HepG2 (cell line): ENCODE measurements at regions not wholly inside any gene's neighbourhood (a gene's known extent, or its start where the extent isn't known, plus 50 kb on each side); places are given as distances from the start of the nearest gene placed in this dataset.

Source experiments
- ATAC-seq: fragments of 200-7000 bp; cut with Tn5 transposase; 3 replicates; pipeline ENCODE4 v1.9.1; 2020; ENCODE audit warnings: mild to moderate bottlenecking, moderate library complexity
- BruUV-seq: library from RNA; stranded (reverse); fragments of 400-500 nt; replicated peaks from 2 replicates; lab custom pipeline; 2021; lab: Mats Ljungman, UMichigan
- CTCF ChIA-PET: fragments of 300-600 bp; formaldehyde crosslinking; extraction: SDS; loops from one replicate; lab custom pipeline; 2021; ENCODE audit warnings: low total read pairs, inconsistent platforms, low intra/inter-chr PET ratio; lab: Yijun Ruan, JAX
- POLR2A ChIA-PET: fragments of 350-600 bp; sonication (Branson Sonifier 250); formaldehyde crosslinking; loops from one replicate; lab custom pipeline; 2020; ENCODE audit warnings: antibody characterized with exemption, inconsistent platforms; lab: Yijun Ruan, JAX
- DNase-seq: peaks from one replicate; pipeline ENCODE4 v3.0.0-alpha.2; 2015; ENCODE audit warnings: low spot score
- FAIRE-seq: peaks from 3 replicates; lab custom pipeline; 2011; peaks lifted over from hg19 to GRCh38; lab: Jason Lieb, UNC
- H2AFZ ChIP-seq: one replicate; pipeline ENCODE4 v1.6.1; 2011; ENCODE audit warnings: low read length, inconsistent platforms
- H3K27ac ChIP-seq: fragments of 300-600 bp; 3 replicates; pipeline ENCODE4 v1.8.0; 2011; ENCODE audit warnings: mixed run types, mild to moderate bottlenecking, mixed read lengths, low read length, inconsistent platforms; ENCODE audit not compliant: insufficient read depth; ENCODE audit errors: extremely low read length
- H3K27me3 ChIP-seq, 2 experiments: fragments of 200-600 bp in 1 of 2; 2 replicates in 1 of 2; 3 replicates in 1 of 2; pipeline versions ENCODE4 v1.6.0 to v1.8.0; 2011; ENCODE audit warnings: low read length in 2 of 2, mild to moderate bottlenecking in 2 of 2, moderate library complexity in 2 of 2, inconsistent platforms in 1 of 2; ENCODE audit not compliant: insufficient read depth in 2 of 2, control insufficient read depth in 1 of 2
- H3K36me3 ChIP-seq, 2 experiments: fragments of 200-600 bp in 1 of 2; replicated peaks in 1 of 2; 2 replicates in 1 of 2; 3 replicates in 1 of 2; pipeline versions ENCODE4 v1.5.1 to v1.8.0; 2011; ENCODE audit warnings: low read length in 2 of 2, inconsistent platforms in 1 of 2; ENCODE audit not compliant: insufficient read depth in 2 of 2, control insufficient read depth in 1 of 2
- H3K4me1 ChIP-seq: 2 replicates; pipeline ENCODE4 v1.5.1; 2012; ENCODE audit warnings: low read length, inconsistent platforms; ENCODE audit not compliant: insufficient read depth
- H3K4me2 ChIP-seq: 2 replicates; pipeline ENCODE4 v1.6.0; 2011; ENCODE audit warnings: low read depth, low read length, inconsistent platforms
- H3K4me3 ChIP-seq, 3 experiments: fragments of 200-600 bp in 1 of 3; sonication (generic), shearing (Covaris generic) in 1 of 3; replicated peaks in 1 of 3; 2 replicates each; pipeline ENCODE4 v1.5.1; 2011 to 2016; ENCODE audit warnings: low read length in 3 of 3, inconsistent platforms in 2 of 3, low read depth in 2 of 3, mild to moderate bottlenecking in 2 of 3, control low read depth in 1 of 3, mixed read lengths in 1 of 3; ENCODE audit not compliant: insufficient read depth in 1 of 3
- H3K79me2 ChIP-seq: one replicate; pipeline ENCODE4 v1.6.1; 2011; ENCODE audit warnings: low read length, inconsistent platforms; ENCODE audit not compliant: insufficient read depth
- H3K9ac ChIP-seq: 2 replicates; pipeline ENCODE4 v1.6.0; 2011; ENCODE audit warnings: mild to moderate bottlenecking, low read depth, low read length, inconsistent platforms; ENCODE audit not compliant: insufficient read depth
- H3K9me3 ChIP-seq: 2 replicates; pipeline ENCODE4 v1.5.1; 2012; ENCODE audit warnings: mild to moderate bottlenecking, low read length
- H4K20me1 ChIP-seq: 2 replicates; pipeline ENCODE4 v1.6.0; 2011; ENCODE audit warnings: inconsistent platforms, mild to moderate bottlenecking, low read length, moderate library complexity; ENCODE audit not compliant: insufficient read depth
- ATF7 ChIP-seq, 2 experiments: fragments of 450-650 bp in 1 of 2; sonication (generic) in 1 of 2; formaldehyde crosslinking in 1 of 2; IDR thresholded peaks; 2 replicates each; pipeline versions ENCODE4 v1.4.0 to v1.6.1; 2016 to 2020; ENCODE audit warnings: antibody characterized with exemption in 1 of 2, mild to moderate bottlenecking in 1 of 2, missing genetic modification reagents in 1 of 2
- LRRFIP1 ChIP-seq: sonication (generic); formaldehyde crosslinking; conservative IDR thresholded peaks from 2 replicates; pipeline ENCODE4 v1.4.0; 2020; ENCODE audit warnings: missing genetic modification reagents
- ZBTB21 ChIP-seq: sonication (generic); formaldehyde crosslinking; IDR thresholded peaks from 2 replicates; pipeline ENCODE4 v1.4.0; 2020; ENCODE audit warnings: missing genetic modification reagents
- WGBS: methylation state at CpG from one replicate; pipeline ENCODE4 v1.1.6; 2017; ENCODE audit warnings: low lambda C conversion rate; 5-methylcytosine and 5-hydroxymethylcytosine counted together
- in situ Hi-C: cut with HindIII; loops from 2 replicates; pipeline ENCODE4 v1.10.0; 2017; ENCODE audit warnings: low pct_unique_long_range_greater_than_20kb; ENCODE audit not compliant: extremely low pct_ligation_motif_present
- intact Hi-C: fragments of 100-400 bp; cut with micrococcal nuclease; formaldehyde crosslinking; loops from one replicate; pipeline ENCODE4 v1.10.0; 2022; ENCODE audit not compliant: unreplicated experiment

DNA sequence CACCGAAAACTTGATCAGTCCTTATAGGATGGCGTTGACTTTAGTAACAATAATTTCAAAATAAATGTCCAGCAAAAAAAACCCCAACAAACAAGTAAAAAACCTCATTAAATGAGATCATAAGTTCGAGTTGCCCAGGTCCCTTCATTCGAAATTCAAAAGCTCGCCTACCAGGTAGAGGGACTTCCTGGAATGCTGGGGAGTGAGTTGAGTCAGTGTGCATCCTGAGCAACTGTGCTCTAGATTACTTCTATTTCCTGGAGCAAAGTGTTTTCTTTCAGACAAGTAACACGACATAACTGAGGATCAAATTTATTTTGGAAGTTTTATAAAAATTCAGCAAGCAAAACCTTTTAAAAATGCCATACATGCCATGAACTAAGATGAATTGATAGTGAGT lies 511.9 kb upstream of the CITED2 start:
- Histone ChIP-seq H3K4me1 (no peaks in the 10 kb centered on the region), H3K27ac (no peak overlapping the region), H4K20me1 (no peaks in the 10 kb centered on the region), H3K9ac (no peak overlapping the region), H2AFZ (no peak overlapping the region), H3K9me3 (no peaks in the 10 kb centered on the region), H3K4me2 (no peak overlapping the region), H3K79me2 (no peaks in the 10 kb centered on the region), H3K27me3 (no peaks in the 10 kb centered on the region), H3K4me3 (no peak overlapping the region), H3K36me3 (no peaks in the 10 kb centered on the region)
- intact Hi-C loops (loop anchor here (10.0 kb wide), 1 partner anchor 218 kb away; no protein-coding TSS in a partner anchor), in situ Hi-C loops (loop anchor here (10.0 kb wide), 1 partner anchor 558 kb away; no protein-coding TSS in a partner anchor)
- TF ChIP-seq ZBTB21: no peak
- ChIA-PET POLR2A (no interaction called here), CTCF (no interaction called here)
- WGBS: 36% methylated on average over 6 of the region's 6 CpGs
- no peak for DNase-seq
- no peak for FAIRE-seq
- ATAC-seq: no peak
- BruUV-seq: no TSS peak

GRCh38 chr6:139885909-139886308 lies 511.5 kb upstream of the CITED2 start:
- no peaks in the 10 kb centered on the region for H3K79me2 ChIP-seq
- DNase-seq (no peak), FAIRE-seq (no peak)
- H3K9me3 ChIP-seq: no peaks in the 10 kb centered on the region
- no peak overlapping the region for H3K27ac ChIP-seq
- H2AFZ ChIP-seq: no peak overlapping the region
- H3K4me2 ChIP-seq: no peak overlapping the region
- intact Hi-C loops (loop anchor here (10.0 kb wide), 1 partner anchor 219 kb away; no protein-coding TSS in a partner anchor), in situ Hi-C loops (loop anchor here (10.0 kb wide), 1 partner anchor 559 kb away; no protein-coding TSS in a partner anchor)
- POLR2A ChIA-PET: no interaction called here
- H3K9ac ChIP-seq: no peak overlapping the region
- 0% methylated on average over 1 of the region's 1 CpG for WGBS
- no peak overlapping the region for H3K4me3 ChIP-seq
- H3K36me3 ChIP-seq: no peaks in the 10 kb centered on the region
- CTCF ChIA-PET: no interaction called here
- H3K4me1 ChIP-seq: no peaks in the 10 kb centered on the region
- H3K27me3 ChIP-seq: no peaks in the 10 kb centered on the region
- TF ChIP-seq LRRFIP1 (no peak), ATF7 (IDR thresholded peaks at IDR 0.05) (peak; percentile 40; the same call in 1 of the 2 replicates), ATF7 (CRISPR knock-in tag; IDR thresholded peaks at IDR 0.05) (no peak)
- TF ChIP-seq, all 625 proteins: peak for 1
- no peaks in the 10 kb centered on the region for H4K20me1 ChIP-seq
- no peak for ATAC-seq
- no TSS peak for BruUV-seq
